Endodermal cell (in vitro differentiated cells): ENCODE measurements at regions not wholly inside any gene's neighbourhood (a gene's known extent, or its start where the extent isn't known, plus 50 kb on each side); places are given as distances from the start of the nearest gene placed in this dataset.

ENCODE experiments used
- DNase-seq: peaks from one replicate; pipeline ENCODE4 v3.0.0-alpha.2; 2017
- H3K27ac ChIP-seq: 2 replicates; pipeline ENCODE4 v1.5.1; 2013; ENCODE audit warnings: mild to moderate bottlenecking, low read depth, low read length, moderate library complexity
- H3K27me3 ChIP-seq: 2 replicates; pipeline ENCODE4 v1.6.1; 2013; ENCODE audit warnings: mild to moderate bottlenecking, low read length, moderate library complexity; ENCODE audit not compliant: insufficient read depth, control insufficient read depth, poor library complexity, severe bottlenecking
- H3K36me3 ChIP-seq: 2 replicates; pipeline ENCODE4 v1.7.0; 2013; ENCODE audit warnings: mild to moderate bottlenecking, low read length, moderate library complexity; ENCODE audit not compliant: control insufficient read depth, insufficient read depth
- H3K4me1 ChIP-seq: one replicate; pipeline ENCODE4 v1.7.0; 2013; ENCODE audit warnings: low read length; ENCODE audit not compliant: control insufficient read depth, insufficient read depth
- H3K4me3 ChIP-seq: 2 replicates; pipeline ENCODE4 v1.5.1; 2013; ENCODE audit warnings: mild to moderate bottlenecking, low read length, moderate library complexity
- H3K9ac ChIP-seq: 2 replicates; pipeline ENCODE4 v1.6.1; 2013; ENCODE audit warnings: mild to moderate bottlenecking, low read length, moderate library complexity; ENCODE audit not compliant: poor library complexity, severe bottlenecking; ENCODE audit errors: extremely low read depth
- H3K9me3 ChIP-seq: 2 replicates; pipeline ENCODE4 v1.6.1; 2013; ENCODE audit warnings: mild to moderate bottlenecking, low read length, moderate library complexity; ENCODE audit not compliant: control insufficient read depth
- H3K27ac Mint-ChIP-seq: 2 replicates; pipeline ENCODE4 v1.8.0; 2020; ENCODE audit warnings: mixed read lengths
- H3K27me3 Mint-ChIP-seq: 2 replicates; pipeline ENCODE4 v1.8.0; 2021; ENCODE audit warnings: mild to moderate bottlenecking, mixed read lengths; ENCODE audit not compliant: insufficient read depth
- H3K36me3 Mint-ChIP-seq: 2 replicates; pipeline ENCODE4 v1.8.0; 2020; ENCODE audit warnings: low read depth, mixed read lengths
- H3K4me1 Mint-ChIP-seq: 2 replicates; pipeline ENCODE4 v1.8.0; 2020; ENCODE audit warnings: mixed read lengths
- H3K4me3 Mint-ChIP-seq: 2 replicates; pipeline ENCODE4 v1.8.0; 2020; ENCODE audit warnings: mild to moderate bottlenecking, moderate library complexity, mixed read lengths
- H3K9me3 Mint-ChIP-seq: 2 replicates; pipeline ENCODE4 v1.8.0; 2020; ENCODE audit warnings: mild to moderate bottlenecking, mixed read lengths
- CTCF ChIP-seq: fragments of 200-600 bp; sonication (generic); conservative IDR thresholded peaks from 2 replicates; pipeline ENCODE4 v1.5.0; 2021; ENCODE audit warnings: antibody characterized with exemption, mild to moderate bottlenecking
- WGBS, 2 experiments: methylation state at CpG; one replicate each; pipeline versions ENCODE4 v1.1.5 to v1.1.7; 2013; ENCODE audit warnings: missing lambda C conversion rate in 2 of 2, mixed read lengths in 1 of 2; ENCODE audit not compliant: insufficient coverage in 1 of 2, insufficient read length in 1 of 2; 5-methylcytosine and 5-hydroxymethylcytosine counted together

- Mint-ChIP-seq H3K4me3 (no peak overlapping the region), H3K27me3 (no peaks in the 10 kb centered on the region), H3K4me1 (no peaks in the 10 kb centered on the region), H3K36me3 (no peaks in the 10 kb centered on the region), H3K27ac (no peak overlapping the region), H3K9me3 (no peaks in the 10 kb centered on the region)
- no peak for DNase-seq
- H3K9ac ChIP-seq = no peak overlapping the region
- no peak overlapping the region for H3K4me3 ChIP-seq
- H3K27me3 ChIP-seq = no peaks in the 10 kb centered on the region
- no peaks in the 10 kb centered on the region for H3K36me3 ChIP-seq
- no peaks in the 10 kb centered on the region for H3K4me1 ChIP-seq
- peak; percentile 62 for TF ChIP-seq CTCF
- peaks cover 4% of the 10 kb centered on the region for H3K9me3 ChIP-seq
- no peak overlapping the region for H3K27ac ChIP-seq
- WGBS, 2 experiments = 91 to 100% methylated on average over 2 of the region's 2 CpGs
Measured at GRCh38 chr7:109206196-109206595, 636.5 kb downstream of the DNAJB9 start.

- Mint-ChIP-seq H3K27me3 (no peaks in the 10 kb centered on the region), H3K4me3 (no peak overlapping the region), H3K4me1 (peaks cover 3% of the 10 kb centered on the region), H3K36me3 (no peaks in the 10 kb centered on the region), H3K9me3 (no peaks in the 10 kb centered on the region), H3K27ac (no peak overlapping the region)
- Histone ChIP-seq H3K27ac (no peak overlapping the region), H3K4me1 (no peaks in the 10 kb centered on the region), H3K4me3 (no peak overlapping the region), H3K27me3 (no peaks in the 10 kb centered on the region), H3K9ac (no peak overlapping the region), H3K9me3 (no peaks in the 10 kb centered on the region), H3K36me3 (no peaks in the 10 kb centered on the region)
- 95% methylated on average over 3 of the region's 3 CpGs; no CpG with 5 or more reads in 1 of the 2 experiments for WGBS, 2 experiments
- no peak for DNase-seq
- no peak for TF ChIP-seq CTCF
Measured at GRCh38 chr7:109213081-109213480, 643.4 kb downstream of the DNAJB9 start.

GRCh38 chr7:109215341-109215740 is 645.7 kb downstream of the DNAJB9 start:
- no peaks in the 10 kb centered on the region for H3K4me1 ChIP-seq
- H3K36me3 ChIP-seq = no peaks in the 10 kb centered on the region
- H3K4me1 Mint-ChIP-seq = peaks cover 3% of the 10 kb centered on the region
- H3K4me3 ChIP-seq = no peak overlapping the region
- H3K27me3 ChIP-seq = no peaks in the 10 kb centered on the region
- no peaks in the 10 kb centered on the region for H3K9me3 ChIP-seq
- H3K27ac Mint-ChIP-seq = no peak overlapping the region
- no peak for DNase-seq
- no peaks in the 10 kb centered on the region for H3K27me3 Mint-ChIP-seq
- H3K4me3 Mint-ChIP-seq = no peak overlapping the region
- H3K36me3 Mint-ChIP-seq = no peaks in the 10 kb centered on the region
- 85 to 100% methylated on average over 3 of the region's 3 CpGs for WGBS, 2 experiments
- H3K27ac ChIP-seq = no peak overlapping the region
- TF ChIP-seq CTCF = no peak
- H3K9ac ChIP-seq = no peak overlapping the region
- no peaks in the 10 kb centered on the region for H3K9me3 Mint-ChIP-seq
